Liver (tissue), 8 donors: ENCODE measurements at regions not wholly inside any gene's neighbourhood (a gene's known extent, or its start where the extent isn't known, plus 50 kb on each side); places are given as distances from the start of the nearest gene placed in this dataset.

Experiments
- DNase-seq: peaks from one replicate; pipeline ENCODE4 v3.0.0-alpha.2; 2017; ENCODE audit warnings: low spot score
- H3K27ac ChIP-seq, 2 donors: one replicate each; pipeline ENCODE4 v1.7.0; 2013; ENCODE audit warnings: inconsistent platforms in 2 of 2, low read length in 2 of 2, control low read depth in 1 of 2, low read depth in 1 of 2, mild to moderate bottlenecking in 1 of 2
- H3K27me3 ChIP-seq, 4 donors: one replicate each; pipeline versions ENCODE4 v1.6.1 to v1.7.0; 2013; ENCODE audit warnings: low read length in 3 of 4, inconsistent platforms in 1 of 4, mild to moderate bottlenecking in 1 of 4, moderate library complexity in 1 of 4; ENCODE audit not compliant: control insufficient read depth in 4 of 4, insufficient read depth in 4 of 4
- H3K36me3 ChIP-seq, 4 donors: one replicate each; pipeline versions ENCODE4 v1.6.1 to v1.7.0; 2013; ENCODE audit warnings: low read length in 3 of 4, mild to moderate bottlenecking in 3 of 4, low read depth in 1 of 4, moderate library complexity in 1 of 4; ENCODE audit not compliant: control insufficient read depth in 4 of 4, insufficient read depth in 3 of 4
- H3K4me1 ChIP-seq, 4 donors: one replicate each; pipeline versions ENCODE4 v1.6.1 to v1.7.0; 2013; ENCODE audit warnings: low read length in 3 of 4, mild to moderate bottlenecking in 3 of 4, moderate library complexity in 1 of 4; ENCODE audit not compliant: control insufficient read depth in 4 of 4, insufficient read depth in 4 of 4
- H3K4me3 ChIP-seq, 3 donors: one replicate each; pipeline versions ENCODE4 v1.6.1 to v1.7.0; 2013; ENCODE audit warnings: low read length in 3 of 3, control low read depth in 1 of 3, low read depth in 1 of 3, mild to moderate bottlenecking in 1 of 3
- H3K9ac ChIP-seq, 2 donors: one replicate each; pipeline ENCODE4 v1.7.0; 2013; ENCODE audit warnings: low read length in 2 of 2, mild to moderate bottlenecking in 2 of 2, moderate library complexity in 2 of 2, control low read depth in 1 of 2, low read depth in 1 of 2
- H3K9me3 ChIP-seq, 4 donors: one replicate each; pipeline versions ENCODE4 v1.6.1 to v1.7.0; 2013; ENCODE audit warnings: low read length in 3 of 4; ENCODE audit not compliant: control insufficient read depth in 4 of 4
- ATF3 ChIP-seq: IDR thresholded peaks from 2 replicates; pipeline ENCODE4 v1.6.1; 2016; ENCODE audit warnings: antibody characterized with exemption
- CTCF ChIP-seq: fragments of 150-350 bp; IDR thresholded peaks from 2 replicates; pipeline ENCODE4 v1.5.1; 2017; ENCODE audit warnings: improper control_type of control experiment, low read depth, low read length; ENCODE audit not compliant: missing input control
- EGR1 ChIP-seq, 2 donors: IDR thresholded peaks; 2 replicates each; pipeline ENCODE4 v1.6.1; 2016 to 2018; ENCODE audit warnings: antibody characterized with exemption in 2 of 2, low read depth in 2 of 2
- FOXA1 ChIP-seq: IDR thresholded peaks from 2 replicates; pipeline ENCODE4 v1.6.1; 2016; ENCODE audit warnings: antibody characterized with exemption
- FOXA2 ChIP-seq: IDR thresholded peaks from 2 replicates; pipeline ENCODE4 v1.6.1; 2016; ENCODE audit warnings: antibody characterized with exemption
- GABPA ChIP-seq, 2 donors: IDR thresholded peaks in 1 of 2; conservative IDR thresholded peaks in 1 of 2; 2 replicates each; pipeline ENCODE4 v1.6.1; 2016; ENCODE audit warnings: antibody characterized with exemption in 2 of 2, mild to moderate bottlenecking in 1 of 2, moderate library complexity in 1 of 2
- HNF4A ChIP-seq, 2 donors: conservative IDR thresholded peaks; 2 replicates each; pipeline ENCODE4 v1.6.1; 2016; ENCODE audit warnings: antibody characterized with exemption in 2 of 2, mild to moderate bottlenecking in 2 of 2
- HNF4G ChIP-seq: IDR thresholded peaks from 2 replicates; pipeline ENCODE4 v1.6.1; 2016; ENCODE audit warnings: antibody characterized with exemption
- JUND ChIP-seq, 2 donors: IDR thresholded peaks; 2 replicates each; pipeline ENCODE4 v1.6.1; 2016; ENCODE audit warnings: antibody characterized with exemption in 2 of 2
- MAX ChIP-seq: IDR thresholded peaks from 2 replicates; pipeline ENCODE4 v1.6.1; 2016; ENCODE audit warnings: antibody characterized with exemption
- NR2F2 ChIP-seq: IDR thresholded peaks from 2 replicates; pipeline ENCODE4 v1.6.1; 2016; ENCODE audit warnings: antibody characterized with exemption
- RAD21 ChIP-seq, 2 donors: IDR thresholded peaks; 2 replicates each; pipeline ENCODE4 v1.6.1; 2016; ENCODE audit warnings: antibody characterized with exemption in 2 of 2, mild to moderate bottlenecking in 2 of 2
- RXRA ChIP-seq, 2 donors: IDR thresholded peaks; 2 replicates each; pipeline ENCODE4 v1.6.1; 2017 to 2018; ENCODE audit warnings: antibody characterized with exemption in 2 of 2, mild to moderate bottlenecking in 1 of 2
- SP1 ChIP-seq: IDR thresholded peaks from 2 replicates; pipeline ENCODE4 v1.6.1; 2018; ENCODE audit warnings: antibody characterized with exemption, mild to moderate bottlenecking
- TAF1 ChIP-seq: conservative IDR thresholded peaks from 2 replicates; pipeline ENCODE4 v1.6.1; 2016; ENCODE audit warnings: antibody characterized with exemption, mild to moderate bottlenecking
- YY1 ChIP-seq: IDR thresholded peaks from 2 replicates; pipeline ENCODE4 v1.6.1; 2016; ENCODE audit warnings: antibody characterized with exemption, mild to moderate bottlenecking
- WGBS: extraction: QIAGEN DNeasy Blood & Tissue Kit; methylation state at CpG from one replicate; pipeline ENCODE4 v1.1.7; 2013; 5-methylcytosine and 5-hydroxymethylcytosine counted together
- TF ChIP-seq, protein P1 (sequence below): IDR thresholded peaks from 2 replicates; pipeline ENCODE4 v1.6.1; 2016; ENCODE audit warnings: antibody characterized with exemption
- TF ChIP-seq, protein P2 (sequence below): IDR thresholded peaks from 2 replicates; pipeline ENCODE4 v1.6.1; 2016; ENCODE audit warnings: antibody characterized with exemption, mild to moderate bottlenecking
- donor health status: healthy.
- donor health status: healthy.
- donor health status: healthy.
- donor health status: healthy.
- donor health status: healthy.

GRCh38 chr3:147518465-147518864 lies 109.3 kb downstream of the ZIC1 start:
- TF ChIP-seq CTCF (no peak), GABPA (IDR thresholded peaks at IDR 0.05 in 1 of 2, conservative IDR thresholded peaks at IDR 0.05 in 1 of 2) (no peak), NR2F2 (no peak), YY1 (no peak), HNF4A (conservative IDR thresholded peaks at IDR 0.05) (no peak), HNF4G (no peak), RXRA (IDR thresholded peaks at IDR 0.05) (no peak), ATF3 (no peak), SP1 (no peak)
- TF ChIP-seq, protein P1, sequence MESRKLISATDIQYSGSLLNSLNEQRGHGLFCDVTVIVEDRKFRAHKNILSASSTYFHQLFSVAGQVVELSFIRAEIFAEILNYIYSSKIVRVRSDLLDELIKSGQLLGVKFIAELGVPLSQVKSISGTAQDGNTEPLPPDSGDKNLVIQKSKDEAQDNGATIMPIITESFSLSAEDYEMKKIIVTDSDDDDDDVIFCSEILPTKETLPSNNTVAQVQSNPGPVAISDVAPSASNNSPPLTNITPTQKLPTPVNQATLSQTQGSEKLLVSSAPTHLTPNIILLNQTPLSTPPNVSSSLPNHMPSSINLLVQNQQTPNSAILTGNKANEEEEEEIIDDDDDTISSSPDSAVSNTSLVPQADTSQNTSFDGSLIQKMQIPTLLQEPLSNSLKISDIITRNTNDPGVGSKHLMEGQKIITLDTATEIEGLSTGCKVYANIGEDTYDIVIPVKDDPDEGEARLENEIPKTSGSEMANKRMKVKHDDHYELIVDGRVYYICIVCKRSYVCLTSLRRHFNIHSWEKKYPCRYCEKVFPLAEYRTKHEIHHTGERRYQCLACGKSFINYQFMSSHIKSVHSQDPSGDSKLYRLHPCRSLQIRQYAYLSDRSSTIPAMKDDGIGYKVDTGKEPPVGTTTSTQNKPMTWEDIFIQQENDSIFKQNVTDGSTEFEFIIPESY, result no peak
- no peaks in the 10 kb centered on the region for H3K36me3 ChIP-seq
- no peaks in the 10 kb centered on the region for H3K27me3 ChIP-seq
- H3K27ac ChIP-seq, result no peak overlapping the region
- no peak overlapping the region for H3K4me3 ChIP-seq
- no peaks in the 10 kb centered on the region for H3K9me3 ChIP-seq
- WGBS, result 83% methylated on average over 6 of the region's 6 CpGs
- DNase-seq, result no peak
- no peak overlapping the region for H3K9ac ChIP-seq
- no peaks in the 10 kb centered on the region for H3K4me1 ChIP-seq

DNA sequence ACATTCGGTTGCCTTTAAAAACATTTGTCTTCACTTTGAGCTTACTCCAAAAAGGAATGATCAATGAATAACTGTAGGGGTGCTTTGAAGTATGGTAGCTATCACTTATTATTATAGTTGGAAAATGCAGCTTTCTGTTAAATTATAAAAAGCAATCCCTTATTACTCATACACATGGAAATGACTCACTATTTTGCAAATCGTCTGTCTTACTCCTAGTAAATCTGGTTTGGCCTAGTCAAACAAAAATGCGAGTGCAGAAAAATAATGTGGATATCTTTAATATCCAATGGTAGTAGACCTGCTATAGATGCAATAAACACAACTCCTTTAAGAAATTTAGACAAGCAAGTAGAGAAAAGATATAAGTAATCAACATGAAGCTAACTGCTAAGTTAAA lies 112.5 kb downstream of the ZIC1 start:
- no peak overlapping the region for H3K4me3 ChIP-seq
- DNase-seq, result no peak
- H3K27me3 ChIP-seq, result no peaks in the 10 kb centered on the region
- no peaks in the 10 kb centered on the region for H3K4me1 ChIP-seq
- no peaks in the 10 kb centered on the region for H3K36me3 ChIP-seq
- H3K27ac ChIP-seq, result no peak overlapping the region
- 83% methylated on average over 3 of the region's 3 CpGs for WGBS
- H3K9ac ChIP-seq, result no peak overlapping the region
- TF ChIP-seq YY1 (no peak), CTCF (no peak), FOXA2 (no peak), ATF3 (no peak), JUND (IDR thresholded peaks at IDR 0.05) (no peak), TAF1 (no peak), SP1 (no peak), GABPA (IDR thresholded peaks at IDR 0.05 in 1 of 2, conservative IDR thresholded peaks at IDR 0.05 in 1 of 2) (no peak), HNF4G (no peak), MAX (no peak), EGR1 (IDR thresholded peaks at IDR 0.05; ENCODE audit: low read depth in 2 of 2) (no peak), RXRA (IDR thresholded peaks at IDR 0.05) (no peak), FOXA1 (no peak), RAD21 (IDR thresholded peaks at IDR 0.05) (no peak), HNF4A (conservative IDR thresholded peaks at IDR 0.05) (no peak), NR2F2 (no peak)
- TF ChIP-seq, protein P1, result no peak
- TF ChIP-seq, protein P2, sequence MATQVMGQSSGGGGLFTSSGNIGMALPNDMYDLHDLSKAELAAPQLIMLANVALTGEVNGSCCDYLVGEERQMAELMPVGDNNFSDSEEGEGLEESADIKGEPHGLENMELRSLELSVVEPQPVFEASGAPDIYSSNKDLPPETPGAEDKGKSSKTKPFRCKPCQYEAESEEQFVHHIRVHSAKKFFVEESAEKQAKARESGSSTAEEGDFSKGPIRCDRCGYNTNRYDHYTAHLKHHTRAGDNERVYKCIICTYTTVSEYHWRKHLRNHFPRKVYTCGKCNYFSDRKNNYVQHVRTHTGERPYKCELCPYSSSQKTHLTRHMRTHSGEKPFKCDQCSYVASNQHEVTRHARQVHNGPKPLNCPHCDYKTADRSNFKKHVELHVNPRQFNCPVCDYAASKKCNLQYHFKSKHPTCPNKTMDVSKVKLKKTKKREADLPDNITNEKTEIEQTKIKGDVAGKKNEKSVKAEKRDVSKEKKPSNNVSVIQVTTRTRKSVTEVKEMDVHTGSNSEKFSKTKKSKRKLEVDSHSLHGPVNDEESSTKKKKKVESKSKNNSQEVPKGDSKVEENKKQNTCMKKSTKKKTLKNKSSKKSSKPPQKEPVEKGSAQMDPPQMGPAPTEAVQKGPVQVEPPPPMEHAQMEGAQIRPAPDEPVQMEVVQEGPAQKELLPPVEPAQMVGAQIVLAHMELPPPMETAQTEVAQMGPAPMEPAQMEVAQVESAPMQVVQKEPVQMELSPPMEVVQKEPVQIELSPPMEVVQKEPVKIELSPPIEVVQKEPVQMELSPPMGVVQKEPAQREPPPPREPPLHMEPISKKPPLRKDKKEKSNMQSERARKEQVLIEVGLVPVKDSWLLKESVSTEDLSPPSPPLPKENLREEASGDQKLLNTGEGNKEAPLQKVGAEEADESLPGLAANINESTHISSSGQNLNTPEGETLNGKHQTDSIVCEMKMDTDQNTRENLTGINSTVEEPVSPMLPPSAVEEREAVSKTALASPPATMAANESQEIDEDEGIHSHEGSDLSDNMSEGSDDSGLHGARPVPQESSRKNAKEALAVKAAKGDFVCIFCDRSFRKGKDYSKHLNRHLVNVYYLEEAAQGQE, result no peak
- peaks cover 0 to under 1% (median 0%) of the 10 kb centered on the region in 4 donors for H3K9me3 ChIP-seq
